SK-N-MC (cell line): ENCODE measurements at regions not wholly inside any gene's neighbourhood (a gene's known extent, or its start where the extent isn't known, plus 50 kb on each side); places are given as distances from the start of the nearest gene placed in this dataset.

ENCODE experiments used
- DNase-seq: peaks from one replicate; pipeline ENCODE4 v3.0.0-alpha.2; 2011; ENCODE audit warnings: low read depth, low spot score
- H3K27ac ChIP-seq: fragments of 200-600 bp; sonication (generic); 2 replicates; pipeline ENCODE4 v1.5.1; 2016; ENCODE audit warnings: mixed run types
- H3K36me3 ChIP-seq: fragments of 200-600 bp; sonication (generic); 2 replicates; pipeline ENCODE4 v1.6.1; 2017; ENCODE audit warnings: antibody characterized with exemption, low read length, mixed read lengths; ENCODE audit not compliant: insufficient read depth
- H3K4me3 ChIP-seq: fragments of 200-600 bp; sonication (generic); 2 replicates; pipeline ENCODE4 v1.5.1; 2016
- H3K9ac ChIP-seq: fragments of 200-600 bp; sonication (generic); 2 replicates; pipeline ENCODE4 v1.8.0; 2017; ENCODE audit warnings: mixed run types, mixed read lengths; ENCODE audit not compliant: insufficient read length
- H3K9me3 ChIP-seq: fragments of 200-600 bp; sonication (generic); 2 replicates; pipeline ENCODE4 v1.6.1; 2017; ENCODE audit warnings: low read depth, mild to moderate bottlenecking, antibody characterized with exemption, low read length, moderate library complexity, mixed read lengths
- EZH2 ChIP-seq: fragments of 200-600 bp; sonication (generic); IDR thresholded peaks from one replicate; pipeline ENCODE4 v1.6.1; 2017; ENCODE audit warnings: antibody characterized with exemption
- FOXP2 ChIP-seq: optimal IDR thresholded peaks from 2 replicates; pipeline ENCODE3; 2011; ENCODE audit warnings: mild to moderate bottlenecking, moderate library complexity; ENCODE audit not compliant: insufficient read depth; ENCODE audit errors: extremely low read length, control extremely low read depth
- POLR2AphosphoS5 ChIP-seq: IDR thresholded peaks from 2 replicates; pipeline ENCODE4 v1.6.1; 2012; ENCODE audit warnings: mild to moderate bottlenecking, low read depth, low read length, borderline replicate concordance

GRCh38 chr12:87768501-87769287 lies 260.5 kb downstream of the C12orf50 start:
- DNase-seq = no peak
- H3K27ac ChIP-seq = no peak overlapping the region
- H3K36me3 ChIP-seq = no peaks in the 10 kb centered on the region
- no peak overlapping the region for H3K9ac ChIP-seq
- no peaks in the 10 kb centered on the region for H3K9me3 ChIP-seq
- no peak overlapping the region for H3K4me3 ChIP-seq
- TF ChIP-seq POLR2AphosphoS5 (no peak), EZH2 (no peak), FOXP2 (no peak)

GRCh38 chr12:87766044-87766443 lies 263.2 kb downstream of the C12orf50 start:
- TF ChIP-seq FOXP2 (no peak), EZH2 (no peak), POLR2AphosphoS5 (no peak)
- Histone ChIP-seq H3K9ac (no peak overlapping the region), H3K27ac (no peak overlapping the region), H3K36me3 (no peaks in the 10 kb centered on the region), H3K9me3 (no peaks in the 10 kb centered on the region), H3K4me3 (no peak overlapping the region)
- no peak for DNase-seq

DNA sequence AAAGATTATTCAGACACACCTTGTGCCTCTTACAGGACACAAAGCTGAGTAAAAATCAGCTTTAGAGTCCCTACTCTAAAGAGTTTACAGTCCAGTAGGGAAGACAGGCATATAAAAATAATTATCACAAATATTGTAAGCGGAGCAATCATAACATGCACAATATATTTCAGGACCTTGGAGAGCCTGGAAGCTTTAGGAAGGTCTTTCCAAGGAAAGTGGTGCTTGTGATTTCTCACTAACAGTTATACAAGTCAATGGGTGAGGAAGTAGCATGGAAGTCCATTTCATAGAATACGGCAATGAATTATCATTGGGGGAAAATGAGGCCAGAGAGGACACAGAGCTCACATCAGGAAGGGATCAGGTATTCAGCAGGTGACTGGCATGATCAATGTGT lies 268.3 kb downstream of the C12orf50 start:
- DNase-seq = no peak
- H3K9ac ChIP-seq = no peak overlapping the region
- no peaks in the 10 kb centered on the region for H3K36me3 ChIP-seq
- H3K9me3 ChIP-seq = no peaks in the 10 kb centered on the region
- no peak for TF ChIP-seq FOXP2
- TF ChIP-seq EZH2 = no peak
- TF ChIP-seq POLR2AphosphoS5 = no peak
- H3K27ac ChIP-seq = no peak overlapping the region
- no peak overlapping the region for H3K4me3 ChIP-seq

DNA sequence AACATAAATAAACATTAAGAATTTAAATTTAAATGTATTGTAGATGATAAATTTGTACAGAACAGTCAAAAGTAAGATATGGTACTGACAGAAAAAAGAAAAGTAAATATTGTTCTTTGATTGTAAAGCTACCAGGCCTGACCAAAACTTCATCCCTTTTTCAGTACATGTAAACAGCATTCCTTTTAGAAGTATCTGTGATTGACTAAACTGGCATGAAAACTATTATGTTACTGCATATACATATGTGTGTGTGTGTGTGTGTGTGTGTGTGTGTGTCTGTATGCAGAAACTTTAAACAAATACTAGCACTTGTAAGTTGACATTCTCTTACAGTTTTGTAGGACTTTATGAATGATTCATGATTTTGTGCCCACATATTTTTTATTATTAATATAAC lies 270.9 kb downstream of the C12orf50 start:
- Histone ChIP-seq H3K4me3 (no peak overlapping the region), H3K9me3 (no peaks in the 10 kb centered on the region), H3K36me3 (no peaks in the 10 kb centered on the region), H3K27ac (no peak overlapping the region), H3K9ac (no peak overlapping the region)
- TF ChIP-seq FOXP2 = no peak
- no peak for TF ChIP-seq EZH2
- TF ChIP-seq POLR2AphosphoS5 = no peak
- no peak for DNase-seq

DNA sequence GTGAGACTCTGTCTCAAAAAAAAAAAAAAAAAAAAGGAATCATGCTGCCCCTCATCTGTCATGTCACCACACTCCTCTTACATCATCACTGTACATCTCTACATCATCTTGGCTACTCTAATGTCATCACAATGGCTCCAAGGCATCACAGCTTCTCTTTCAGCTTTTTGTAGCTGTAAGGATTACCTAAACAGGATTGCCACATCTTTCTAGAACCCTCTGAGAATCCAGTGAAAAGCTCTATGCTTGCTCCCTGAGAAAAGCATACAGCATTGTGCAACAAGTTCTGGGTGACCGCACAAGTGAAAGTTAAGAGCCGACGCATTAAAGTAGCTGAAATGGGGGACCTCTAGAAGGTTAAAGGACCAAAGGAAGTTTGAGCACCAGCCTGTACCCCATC lies 272.5 kb downstream of the C12orf50 start:
- no peak for TF ChIP-seq FOXP2
- no peak for DNase-seq
- no peaks in the 10 kb centered on the region for H3K36me3 ChIP-seq
- no peak overlapping the region for H3K9ac ChIP-seq
- H3K27ac ChIP-seq = no peak overlapping the region
- H3K4me3 ChIP-seq = no peak overlapping the region
- no peaks in the 10 kb centered on the region for H3K9me3 ChIP-seq

DNA sequence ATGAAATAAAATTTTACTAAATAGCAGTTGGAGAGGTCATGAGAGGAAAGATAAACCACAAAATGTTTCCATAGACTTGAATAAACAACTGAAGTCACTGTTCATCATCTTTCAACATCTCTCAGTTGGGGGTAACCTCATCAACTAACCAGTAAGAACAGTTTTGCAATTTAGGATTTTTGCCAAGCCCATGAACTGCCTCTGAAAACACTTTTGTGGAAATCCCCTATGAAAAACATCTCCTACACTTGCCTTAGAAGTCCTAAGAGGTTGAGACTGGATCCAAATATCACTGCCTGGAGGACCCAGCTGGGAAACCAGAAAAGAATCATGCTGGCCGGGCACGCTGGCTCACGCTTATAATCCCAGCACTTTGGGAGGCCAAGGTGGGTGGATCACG lies 273.1 kb downstream of the C12orf50 start:
- TF ChIP-seq FOXP2 = no peak
- no peak for TF ChIP-seq POLR2AphosphoS5
- no peak for TF ChIP-seq EZH2
- Histone ChIP-seq H3K9me3 (no peaks in the 10 kb centered on the region), H3K4me3 (no peak overlapping the region), H3K27ac (no peak overlapping the region), H3K36me3 (no peaks in the 10 kb centered on the region), H3K9ac (no peak overlapping the region)
- peak; percentile 70 for DNase-seq

DNA sequence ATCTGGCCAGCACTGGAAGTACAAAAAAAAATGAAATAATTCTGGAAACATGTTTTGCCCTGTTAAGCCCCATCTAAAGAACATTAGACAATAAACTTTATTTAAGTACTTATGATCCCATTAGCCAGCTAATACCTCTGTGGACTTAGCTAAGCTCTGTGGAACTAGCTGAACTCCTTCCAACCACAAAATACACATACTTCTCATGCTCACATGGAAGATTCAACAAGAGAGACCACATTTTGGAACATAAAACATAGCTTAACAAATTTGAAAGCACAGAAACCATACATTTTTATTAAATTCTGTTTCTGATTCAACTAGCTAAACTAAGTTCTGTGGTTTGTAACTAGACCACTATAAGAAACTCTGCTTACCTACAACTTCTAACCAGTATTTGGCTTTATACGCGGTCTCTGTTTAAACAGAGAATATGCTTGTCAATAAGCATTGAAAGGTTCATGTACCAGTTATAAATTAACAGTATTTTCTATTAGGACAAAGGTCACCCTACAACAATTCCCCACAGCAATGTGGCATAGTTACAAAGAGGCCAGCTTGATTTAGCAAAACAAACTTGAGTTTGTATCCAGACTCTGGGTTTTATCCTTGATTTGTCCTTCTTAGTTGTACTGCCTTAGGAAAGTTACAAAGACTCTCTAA lies 300.1 kb downstream of the C12orf50 start:
- Histone ChIP-seq H3K36me3 (no peaks in the 10 kb centered on the region), H3K27ac (no peak overlapping the region), H3K9ac (no peak overlapping the region), H3K4me3 (no peak overlapping the region), H3K9me3 (no peaks in the 10 kb centered on the region)
- TF ChIP-seq FOXP2 (no peak), EZH2 (no peak), POLR2AphosphoS5 (no peak)
- DNase-seq = no peak

DNA sequence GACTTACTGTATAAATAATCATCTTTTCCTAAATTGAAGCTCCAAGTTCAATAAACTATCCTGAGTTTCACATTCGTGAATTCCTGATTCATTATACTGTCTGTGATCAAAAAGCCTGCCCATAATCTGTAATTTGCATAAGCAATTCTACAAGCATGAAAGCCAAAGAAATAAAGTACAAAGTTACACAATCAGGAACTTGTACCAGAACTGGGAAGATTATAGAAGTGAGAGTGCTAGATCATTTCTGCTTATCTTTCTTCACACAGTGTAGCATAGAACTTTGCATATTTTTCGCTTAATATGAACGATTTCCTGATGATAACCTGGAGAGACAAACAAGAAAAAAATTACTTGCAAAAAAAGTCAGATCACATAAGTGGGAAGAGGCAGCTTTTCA lies 308.2 kb downstream of the C12orf50 start:
- Histone ChIP-seq H3K9ac (no peak overlapping the region), H3K9me3 (no peaks in the 10 kb centered on the region), H3K27ac (no peak overlapping the region), H3K36me3 (no peaks in the 10 kb centered on the region), H3K4me3 (no peak overlapping the region)
- DNase-seq = no peak
- TF ChIP-seq EZH2 = no peak
- TF ChIP-seq POLR2AphosphoS5 = no peak
- TF ChIP-seq FOXP2 = no peak

GRCh38 chr12:87704374-87704773 lies 324.8 kb downstream of the C12orf50 start:
- no peaks in the 10 kb centered on the region for H3K36me3 ChIP-seq
- no peak overlapping the region for H3K27ac ChIP-seq
- no peak overlapping the region for H3K9ac ChIP-seq
- no peak overlapping the region for H3K4me3 ChIP-seq
- no peak for DNase-seq
- no peaks in the 10 kb centered on the region for H3K9me3 ChIP-seq
- TF ChIP-seq POLR2AphosphoS5 = no peak
- TF ChIP-seq FOXP2 = no peak
- no peak for TF ChIP-seq EZH2
